Suprapubic skin (tissue), 4 donors: ENCODE measurements at regions not wholly inside any gene's neighbourhood (a gene's known extent, or its start where the extent isn't known, plus 50 kb on each side); places are given as distances from the start of the nearest gene placed in this dataset.

Experiments used
- DNase-seq, 2 donors: peaks; one replicate each; pipeline ENCODE4 v3.0.0-alpha.2; 2019; ENCODE audit warnings: low spot score in 2 of 2
- H3K27ac ChIP-seq: fragments of 200-600 bp; sonication (generic); one replicate; pipeline ENCODE4 v1.5.1; 2019
- H3K27me3 ChIP-seq: fragments of 200-600 bp; sonication (generic); one replicate; pipeline ENCODE4 v1.5.1; 2019
- H3K36me3 ChIP-seq: fragments of 200-600 bp; sonication (generic); one replicate; pipeline ENCODE4 v1.5.1; 2019
- H3K4me1 ChIP-seq: fragments of 200-600 bp; sonication (generic); one replicate; pipeline ENCODE4 v1.5.1; 2019
- H3K4me3 ChIP-seq: fragments of 200-600 bp; sonication (generic); one replicate; pipeline ENCODE4 v1.5.1; 2019; ENCODE audit warnings: mild to moderate bottlenecking
- H3K9me3 ChIP-seq: fragments of 200-600 bp; sonication (generic); one replicate; pipeline ENCODE4 v1.5.1; 2019
- CTCF ChIP-seq, 2 donors: fragments of 200-600 bp in 1 of 2; fragments of 450-650 bp in 1 of 2; sonication (generic) in 1 of 2; IDR thresholded peaks; one replicate each; pipeline ENCODE4 v1.5.1; 2016 to 2019; ENCODE audit warnings: antibody characterized with exemption in 2 of 2, mild to moderate bottlenecking in 1 of 2, moderate library complexity in 1 of 2
- EP300 ChIP-seq: sonication (generic); formaldehyde crosslinking; IDR thresholded peaks from one replicate; pipeline ENCODE4 v1.6.1; 2017; ENCODE audit warnings: antibody characterized with exemption
- POLR2A ChIP-seq, 2 donors: fragments of 450-650 bp; IDR thresholded peaks; one replicate each; pipeline ENCODE4 v1.6.1; 2017; ENCODE audit warnings: antibody characterized with exemption in 2 of 2, mild to moderate bottlenecking in 2 of 2, moderate library complexity in 2 of 2
- POLR2AphosphoS5 ChIP-seq, 3 donors: sonication (generic); formaldehyde crosslinking; IDR thresholded peaks; one replicate each; pipeline ENCODE4 v1.6.1; 2017; ENCODE audit warnings: antibody characterized with exemption in 3 of 3
- WGBS: methylation state at CpG from one replicate; pipeline ENCODE4 v1.1.5; 2018; 5-methylcytosine and 5-hydroxymethylcytosine counted together

DNA sequence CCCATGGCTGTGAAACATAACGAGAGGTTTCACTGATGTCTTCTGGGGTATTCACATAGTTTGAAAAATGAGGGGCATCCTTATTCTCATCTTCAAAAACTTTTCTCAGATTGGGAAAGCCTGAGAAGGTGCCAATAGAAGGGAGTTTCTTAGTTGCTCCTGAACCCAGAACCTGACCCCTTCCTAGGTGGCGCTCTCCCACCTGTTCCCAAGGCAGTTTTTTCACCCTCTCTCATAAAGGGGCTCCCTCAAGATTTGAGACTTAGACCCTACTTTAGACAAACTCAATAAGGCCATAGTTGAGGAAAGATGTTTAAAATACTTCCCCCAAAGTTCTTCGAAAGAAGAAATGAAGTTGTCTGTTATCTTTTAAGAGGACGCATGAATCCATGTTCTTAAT, 142.2 kb downstream of the FGF9 start:
- Histone ChIP-seq H3K4me1 (no peaks in the 10 kb centered on the region), H3K9me3 (no peaks in the 10 kb centered on the region), H3K4me3 (no peak overlapping the region), H3K27ac (no peak overlapping the region), H3K27me3 (peaks cover 8% of the 10 kb centered on the region), H3K36me3 (no peaks in the 10 kb centered on the region)
- TF ChIP-seq EP300 = no peak
- 88% methylated on average over 4 of the region's 4 CpGs for WGBS
- no peak for DNase-seq

DNA sequence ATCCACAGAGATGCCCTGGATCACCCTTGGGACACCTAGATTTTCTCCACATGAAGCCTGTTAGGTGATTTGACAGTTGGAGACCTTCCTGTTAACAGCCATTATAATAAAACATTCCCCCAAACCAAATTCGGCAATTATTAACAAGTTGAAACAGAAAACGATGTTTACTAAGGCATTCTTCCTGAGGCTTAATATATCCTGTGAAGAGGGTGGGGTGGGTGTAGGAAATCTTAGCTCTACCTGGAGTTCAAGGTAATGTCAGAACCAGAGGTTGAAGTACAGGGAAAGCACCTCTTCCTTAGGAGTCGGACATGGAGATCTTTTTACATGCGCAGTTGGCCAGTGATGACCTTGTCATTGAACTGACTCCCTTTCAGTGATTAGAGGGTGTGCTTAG, 143.0 kb downstream of the FGF9 start:
- Histone ChIP-seq H3K27ac (no peak overlapping the region), H3K4me3 (no peak overlapping the region), H3K9me3 (no peaks in the 10 kb centered on the region), H3K36me3 (no peaks in the 10 kb centered on the region), H3K27me3 (peaks cover 8% of the 10 kb centered on the region), H3K4me1 (no peaks in the 10 kb centered on the region)
- no peak for TF ChIP-seq POLR2A (IDR thresholded peaks at IDR 0.05)
- TF ChIP-seq POLR2AphosphoS5 (IDR thresholded peaks at IDR 0.05) = no peak
- TF ChIP-seq EP300 = no peak
- TF ChIP-seq CTCF (IDR thresholded peaks at IDR 0.05) = no peak
- 63% methylated on average over 4 of the region's 4 CpGs for WGBS
- DNase-seq = no peak

DNA sequence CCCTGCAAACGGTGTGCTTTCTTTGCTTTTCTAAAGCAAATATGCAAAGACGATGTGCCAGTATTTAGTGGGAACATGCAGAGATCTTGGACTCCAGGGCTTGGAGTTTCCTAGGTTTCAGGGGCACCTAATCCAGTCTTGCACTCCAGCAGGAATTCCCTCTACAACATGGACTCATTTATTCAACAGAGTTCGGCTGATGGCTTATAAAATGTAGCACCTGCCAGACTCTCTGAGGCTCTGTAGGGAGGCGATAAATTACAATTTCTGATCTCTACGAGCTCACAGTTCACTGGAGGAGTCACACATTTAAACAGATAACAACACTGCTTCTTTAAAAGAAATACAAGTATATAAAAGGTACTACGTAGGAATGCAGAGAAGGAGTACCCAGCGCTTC, 143.7 kb downstream of the FGF9 start:
- H3K36me3 ChIP-seq = no peaks in the 10 kb centered on the region
- H3K27me3 ChIP-seq = peaks cover 8% of the 10 kb centered on the region
- H3K4me1 ChIP-seq = no peaks in the 10 kb centered on the region
- no peak for DNase-seq
- WGBS = 74% methylated on average over 7 of the region's 7 CpGs
- H3K9me3 ChIP-seq = no peaks in the 10 kb centered on the region
- H3K27ac ChIP-seq = no peak overlapping the region
- no peak overlapping the region for H3K4me3 ChIP-seq
- TF ChIP-seq CTCF (IDR thresholded peaks at IDR 0.05) = no peak
- no peak for TF ChIP-seq POLR2AphosphoS5 (IDR thresholded peaks at IDR 0.05)
- TF ChIP-seq POLR2A (IDR thresholded peaks at IDR 0.05) = no peak
- no peak for TF ChIP-seq EP300

GRCh38 chr13:21817878-21818277, 147.0 kb downstream of the FGF9 start:
- no peaks in the 10 kb centered on the region for H3K9me3 ChIP-seq
- 94% methylated on average over 13 of the region's 25 CpGs for WGBS
- no peaks in the 10 kb centered on the region for H3K4me1 ChIP-seq
- no peak for TF ChIP-seq CTCF (IDR thresholded peaks at IDR 0.05)
- TF ChIP-seq POLR2A (IDR thresholded peaks at IDR 0.05) = no peak
- TF ChIP-seq POLR2AphosphoS5 (IDR thresholded peaks at IDR 0.05) = no peak
- TF ChIP-seq EP300 = no peak
- no peak overlapping the region for H3K4me3 ChIP-seq
- H3K27ac ChIP-seq = no peak overlapping the region
- no peaks in the 10 kb centered on the region for H3K27me3 ChIP-seq
- H3K36me3 ChIP-seq = no peaks in the 10 kb centered on the region
- DNase-seq = no peak

- WGBS = 66% methylated on average over 4 of the region's 4 CpGs
- H3K9me3 ChIP-seq = no peaks in the 10 kb centered on the region
- no peak for TF ChIP-seq POLR2AphosphoS5 (IDR thresholded peaks at IDR 0.05)
- TF ChIP-seq CTCF (IDR thresholded peaks at IDR 0.05) = no peak
- TF ChIP-seq POLR2A (IDR thresholded peaks at IDR 0.05) = no peak
- no peak for TF ChIP-seq EP300
- H3K27ac ChIP-seq = no peak overlapping the region
- no peaks in the 10 kb centered on the region for H3K27me3 ChIP-seq
- no peak for DNase-seq
- H3K4me1 ChIP-seq = no peaks in the 10 kb centered on the region
- H3K36me3 ChIP-seq = no peaks in the 10 kb centered on the region
- H3K4me3 ChIP-seq = no peak overlapping the region
Measured at GRCh38 chr13:21822029-21822428, 151.2 kb downstream of the FGF9 start.

GRCh38 chr13:21823416-21823815, 152.5 kb downstream of the FGF9 start:
- Histone ChIP-seq H3K4me1 (no peaks in the 10 kb centered on the region), H3K36me3 (no peaks in the 10 kb centered on the region), H3K27me3 (no peaks in the 10 kb centered on the region), H3K9me3 (no peaks in the 10 kb centered on the region), H3K27ac (no peak overlapping the region), H3K4me3 (no peak overlapping the region)
- no peak for DNase-seq
- WGBS = 90% methylated on average over 6 of the region's 6 CpGs
- no peak for TF ChIP-seq POLR2A (IDR thresholded peaks at IDR 0.05)
- no peak for TF ChIP-seq CTCF (IDR thresholded peaks at IDR 0.05)
- no peak for TF ChIP-seq POLR2AphosphoS5 (IDR thresholded peaks at IDR 0.05)
- TF ChIP-seq EP300 = no peak
